Smooth muscle cell (in vitro differentiated cells): ENCODE measurements at regions not wholly inside any gene's neighbourhood (a gene's known extent, or its start where the extent isn't known, plus 50 kb on each side); places are given as distances from the start of the nearest gene placed in this dataset.

ENCODE experiments used
- DNase-seq: peaks from one replicate; lab custom pipeline; 2025; ENCODE audit not compliant: unreplicated experiment; lab: John Stamatoyannopoulos, UW
- H2AFZ ChIP-seq: fragments of 200-600 bp; sonication (generic); 2 replicates; pipeline ENCODE4 v1.6.0; 2016; ENCODE audit warnings: antibody characterized with exemption, low read depth, mild to moderate bottlenecking
- H3F3A ChIP-seq: fragments of 200-600 bp; sonication (generic); 2 replicates; pipeline ENCODE4 v1.6.0; 2017; ENCODE audit warnings: antibody characterized with exemption, low read depth
- H3K27ac ChIP-seq: fragments of 200-600 bp; sonication (generic); 2 replicates; pipeline ENCODE4 v1.5.1; 2016; ENCODE audit warnings: low read depth, mild to moderate bottlenecking
- H3K27me3 ChIP-seq: fragments of 200-600 bp; sonication (generic); 2 replicates; pipeline ENCODE4 v1.6.1; 2016; ENCODE audit warnings: low read depth, mild to moderate bottlenecking
- H3K36me3 ChIP-seq: fragments of 200-600 bp; sonication (generic); 2 replicates; pipeline ENCODE4 v1.5.1; 2016; ENCODE audit warnings: low read depth
- H3K4me1 ChIP-seq: fragments of 200-600 bp; sonication (generic); 2 replicates; pipeline ENCODE4 v1.5.1; 2016; ENCODE audit warnings: low read depth
- H3K4me2 ChIP-seq: fragments of 200-600 bp; sonication (generic); 2 replicates; pipeline ENCODE4 v1.6.0; 2016; ENCODE audit warnings: mild to moderate bottlenecking
- H3K4me3 ChIP-seq: fragments of 200-600 bp; sonication (generic); 2 replicates; pipeline ENCODE4 v1.5.1; 2016; ENCODE audit warnings: mild to moderate bottlenecking
- H3K79me2 ChIP-seq: fragments of 200-600 bp; sonication (generic); 2 replicates; pipeline ENCODE4 v1.6.0; 2016; ENCODE audit warnings: low read depth, mild to moderate bottlenecking
- H3K9ac ChIP-seq: fragments of 200-600 bp; sonication (generic); 2 replicates; pipeline ENCODE4 v1.6.0; 2016; ENCODE audit warnings: low read depth
- H3K9me3 ChIP-seq: fragments of 200-600 bp; sonication (generic); replicated peaks from 2 replicates; pipeline ENCODE4 v1.5.1; 2016; ENCODE audit warnings: low read depth
- H4K20me1 ChIP-seq: fragments of 200-600 bp; sonication (generic); 2 replicates; pipeline ENCODE4 v1.6.0; 2016; ENCODE audit warnings: low read depth
- CTCF ChIP-seq: fragments of 200-600 bp; sonication (generic); IDR thresholded peaks from 2 replicates; pipeline ENCODE4 v1.5.1; 2017; ENCODE audit warnings: borderline replicate concordance, mild to moderate bottlenecking, antibody characterized with exemption; ENCODE audit not compliant: insufficient read depth, poor library complexity, severe bottlenecking
- WGBS: methylation state at CpG from one replicate; pipeline ENCODE4 v1.1.7; 2016; ENCODE audit warnings: low lambda C conversion rate; 5-methylcytosine and 5-hydroxymethylcytosine counted together

GRCh38 chr11:112812729-112813128, 148.5 kb upstream of the NCAM1 start:
- H3K4me3 ChIP-seq, result no peak overlapping the region
- no peaks in the 10 kb centered on the region for H3K9me3 ChIP-seq
- no peaks in the 10 kb centered on the region for H3K27me3 ChIP-seq
- H3K9ac ChIP-seq, result no peak overlapping the region
- no peaks in the 10 kb centered on the region for H3K36me3 ChIP-seq
- DNase-seq, result no peak
- H3K79me2 ChIP-seq, result no peaks in the 10 kb centered on the region
- 46% methylated on average over 2 of the region's 2 CpGs for WGBS
- no peaks in the 10 kb centered on the region for H4K20me1 ChIP-seq
- H3K4me2 ChIP-seq, result no peak overlapping the region
- no peak overlapping the region for H3K27ac ChIP-seq
- no peaks in the 10 kb centered on the region for H3F3A ChIP-seq
- no peak for TF ChIP-seq CTCF
- H3K4me1 ChIP-seq, result no peaks in the 10 kb centered on the region
- no peak overlapping the region for H2AFZ ChIP-seq

- H3F3A ChIP-seq, result no peaks in the 10 kb centered on the region
- H3K27me3 ChIP-seq, result no peaks in the 10 kb centered on the region
- no peak overlapping the region for H2AFZ ChIP-seq
- no peak overlapping the region for H3K4me2 ChIP-seq
- H4K20me1 ChIP-seq, result no peaks in the 10 kb centered on the region
- no peak for DNase-seq
- no peak overlapping the region for H3K9ac ChIP-seq
- no peak for TF ChIP-seq CTCF
- H3K27ac ChIP-seq, result no peak overlapping the region
- H3K9me3 ChIP-seq, result no peaks in the 10 kb centered on the region
- 93% methylated on average over 4 of the region's 4 CpGs for WGBS
- no peaks in the 10 kb centered on the region for H3K4me1 ChIP-seq
- H3K79me2 ChIP-seq, result no peaks in the 10 kb centered on the region
- H3K4me3 ChIP-seq, result no peak overlapping the region
- H3K36me3 ChIP-seq, result no peaks in the 10 kb centered on the region
Measured at GRCh38 chr11:112814168-112814567, 147.1 kb upstream of the NCAM1 start.

GRCh38 chr11:112817376-112817775, 143.8 kb upstream of the NCAM1 start:
- WGBS, result 74% methylated on average over 3 of the region's 3 CpGs
- H3F3A ChIP-seq, result no peaks in the 10 kb centered on the region

More at GRCh38 chr11:112817376-112817775, 143.8 kb upstream of the NCAM1 start:
- no peaks in the 10 kb centered on the region for H3K4me1 ChIP-seq
- no peak for TF ChIP-seq CTCF
- no peak overlapping the region for H3K27ac ChIP-seq
- H4K20me1 ChIP-seq, result no peaks in the 10 kb centered on the region
- no peaks in the 10 kb centered on the region for H3K27me3 ChIP-seq
- no peaks in the 10 kb centered on the region for H3K79me2 ChIP-seq
- H3K9ac ChIP-seq, result no peak overlapping the region
- no peak overlapping the region for H3K4me2 ChIP-seq
- no peak overlapping the region for H3K4me3 ChIP-seq
- no peak overlapping the region for H2AFZ ChIP-seq
- H3K36me3 ChIP-seq, result no peaks in the 10 kb centered on the region
- DNase-seq, result no peak
- no peaks in the 10 kb centered on the region for H3K9me3 ChIP-seq
